ENCODE measurements at regions not wholly inside any gene's neighbourhood (a gene's known extent, or its start where the extent isn't known, plus 50 kb on each side); places are given as distances from the start of the nearest gene placed in this dataset.

GRCh38 chr11:128310676-128311445 is 276.5 kb downstream of the ETS1 start:
- TF ChIP-seq CTCF (IDR thresholded peaks at IDR 0.05) (no peak), POLR2A (IDR thresholded peaks at IDR 0.05) (no peak)

All from uterus (tissue), 2 donors.